Neural progenitor cell (in vitro differentiated cells): ENCODE measurements at regions not wholly inside any gene's neighbourhood (a gene's known extent, or its start where the extent isn't known, plus 50 kb on each side); places are given as distances from the start of the nearest gene placed in this dataset.

Experiments
- CTCF ChIP-seq: fragments of 200-600 bp; sonication (generic); IDR thresholded peaks from 2 replicates; pipeline ENCODE4 v1.5.1; 2017; ENCODE audit warnings: antibody characterized with exemption, mild to moderate bottlenecking
- EZH2 ChIP-seq: fragments of 200-600 bp; sonication (generic); IDR thresholded peaks from 2 replicates; pipeline ENCODE4 v1.6.1; 2017; ENCODE audit warnings: antibody characterized with exemption, mild to moderate bottlenecking, moderate library complexity

GRCh38 chr9:105141976-105142250 lies 102.5 kb upstream of the SLC44A1 start:
- TF ChIP-seq CTCF (no peak), EZH2 (no peak)
